CD4-positive, CD25-positive, alpha-beta regulatory T cell (primary cell): ENCODE measurements at regions not wholly inside any gene's neighbourhood (a gene's known extent, or its start where the extent isn't known, plus 50 kb on each side); places are given as distances from the start of the nearest gene placed in this dataset.

Experiments
- ATAC-seq, 2 donors: fragments of 150-1000 bp; cut with Tn5 transposase; one replicate each; pipeline ENCODE4 v1.10.0; 2021; ENCODE audit warnings: low read depth in 2 of 2, moderate number of reproducible peaks in 2 of 2, moderate library complexity in 1 of 2
- DNase-seq, 3 donors: peaks; one replicate each; pipeline versions ENCODE4 v3.0.0 to v3.0.0-alpha.2; 2012 to 2022; ENCODE audit warnings: mixed read lengths in 1 of 3
- H3K27ac ChIP-seq: one replicate; pipeline ENCODE4 v1.7.0; 2013; ENCODE audit warnings: mild to moderate bottlenecking, low read length; ENCODE audit not compliant: insufficient read depth, poor library complexity, severe bottlenecking
- H3K27me3 ChIP-seq: one replicate; pipeline ENCODE4 v1.7.0; 2013; ENCODE audit warnings: low read length; ENCODE audit not compliant: control insufficient read depth, insufficient read depth
- H3K36me3 ChIP-seq: one replicate; pipeline ENCODE4 v1.7.0; 2013; ENCODE audit warnings: mild to moderate bottlenecking, low read length, moderate library complexity; ENCODE audit not compliant: control insufficient read depth, insufficient read depth
- H3K4me1 ChIP-seq: 2 replicates; pipeline ENCODE4 v1.7.0; 2013; ENCODE audit warnings: mild to moderate bottlenecking, low read length; ENCODE audit not compliant: insufficient read depth, control insufficient read depth, poor library complexity, severe bottlenecking
- H3K4me3 ChIP-seq: one replicate; pipeline ENCODE4 v1.7.0; 2013; ENCODE audit warnings: low read depth, mild to moderate bottlenecking, low read length, moderate library complexity
- H3K9me3 ChIP-seq, 2 experiments: 1 replicate in 1 of 2; 2 replicates in 1 of 2; pipeline ENCODE4 v1.7.0; 2013; ENCODE audit warnings: low read length in 2 of 2, mild to moderate bottlenecking in 1 of 2, moderate library complexity in 1 of 2; ENCODE audit not compliant: control insufficient read depth in 2 of 2
- H3K27ac Mint-ChIP-seq, 3 donors: one replicate each; pipeline ENCODE4 v1.8.0; 2020 to 2022; ENCODE audit warnings: mild to moderate bottlenecking in 3 of 3, mixed read lengths in 3 of 3, moderate library complexity in 2 of 3
- H3K27me3 Mint-ChIP-seq: one replicate; pipeline ENCODE4 v1.8.0; 2022; ENCODE audit warnings: mild to moderate bottlenecking, mixed read lengths
- H3K36me3 Mint-ChIP-seq: one replicate; pipeline ENCODE4 v1.8.0; 2020; ENCODE audit warnings: mixed read lengths
- H3K4me1 Mint-ChIP-seq, 4 donors: one replicate each; pipeline ENCODE4 v1.8.0; 2020 to 2022; ENCODE audit warnings: mixed read lengths in 4 of 4, mild to moderate bottlenecking in 1 of 4
- H3K4me3 Mint-ChIP-seq, 4 donors: one replicate each; pipeline ENCODE4 v1.8.0; 2020 to 2022; ENCODE audit warnings: mild to moderate bottlenecking in 4 of 4, mixed read lengths in 4 of 4, moderate library complexity in 3 of 4
- H3K9me3 Mint-ChIP-seq, 7 donors: one replicate each; pipeline ENCODE4 v1.8.0; 2020 to 2022; ENCODE audit warnings: mixed read lengths in 7 of 7, mild to moderate bottlenecking in 3 of 7, moderate library complexity in 2 of 7

DNA sequence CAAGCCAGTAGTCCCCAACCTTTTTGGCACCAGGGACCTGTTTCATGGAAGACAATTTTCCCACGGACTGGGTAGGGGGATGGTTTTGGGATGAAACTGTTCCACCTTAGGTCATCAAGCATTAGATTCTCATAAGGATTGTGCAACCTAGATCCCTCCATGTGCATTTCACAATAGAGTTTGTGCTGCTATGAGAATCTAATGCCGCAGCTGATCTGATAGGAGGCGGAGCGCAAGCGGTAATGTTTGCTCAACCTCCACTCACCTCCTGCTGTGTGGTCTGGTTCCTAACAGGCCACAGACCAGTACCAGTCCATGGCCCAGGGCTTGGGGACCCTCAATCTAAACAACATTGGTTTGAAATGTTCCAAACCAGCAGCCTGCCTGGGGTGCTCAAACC, 137.0 kb upstream of the STXBP5 start:
- Histone ChIP-seq H3K4me3 (no peak overlapping the region), H3K27me3 (no peaks in the 10 kb centered on the region), H3K36me3 (no peaks in the 10 kb centered on the region), H3K9me3 (no peaks in the 10 kb centered on the region), H3K27ac (no peak overlapping the region), H3K4me1 (no peaks in the 10 kb centered on the region)
- no peak for DNase-seq
- no peaks in the 10 kb centered on the region for H3K36me3 Mint-ChIP-seq
- no peak for ATAC-seq
- H3K4me1 Mint-ChIP-seq, result peaks cover 0 to 5% (median 5%) of the 10 kb centered on the region in 4 donors
- peaks cover 0 to 2% (median 0%) of the 10 kb centered on the region in 7 donors for H3K9me3 Mint-ChIP-seq
- H3K4me3 Mint-ChIP-seq, result no peak overlapping the region
- peaks cover 5% of the 10 kb centered on the region for H3K27me3 Mint-ChIP-seq
- H3K27ac Mint-ChIP-seq, result no peak overlapping the region

DNA sequence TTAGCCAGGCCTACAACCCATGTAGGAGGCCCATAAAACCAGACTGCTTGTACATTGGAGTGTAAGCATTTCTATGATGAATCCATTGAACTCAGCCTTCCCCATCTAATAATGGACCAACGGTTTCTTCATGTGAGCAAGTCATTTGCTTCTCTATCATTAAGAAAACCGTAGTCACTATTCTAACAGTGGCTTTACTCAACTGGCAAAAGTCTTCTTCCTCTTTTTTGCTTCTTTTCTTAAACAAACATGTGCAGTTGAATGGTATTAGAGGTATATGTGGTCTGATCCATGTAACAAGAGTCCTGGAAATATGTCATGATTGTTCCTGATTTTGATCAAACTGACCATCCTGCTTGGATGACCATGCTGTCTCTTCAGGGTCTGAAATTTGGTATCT, 132.4 kb upstream of the STXBP5 start:
- no peaks in the 10 kb centered on the region for H3K36me3 Mint-ChIP-seq
- DNase-seq (no peak), ATAC-seq (no peak)
- H3K9me3 Mint-ChIP-seq, result peaks cover 0 to 2% (median 0%) of the 10 kb centered on the region in 7 donors
- no peak overlapping the region for H3K4me3 ChIP-seq
- no peaks in the 10 kb centered on the region for H3K9me3 ChIP-seq
- no peaks in the 10 kb centered on the region for H3K4me1 ChIP-seq
- H3K4me1 Mint-ChIP-seq, result no peaks in the 10 kb centered on the region
- H3K27ac ChIP-seq, result no peak overlapping the region
- H3K4me3 Mint-ChIP-seq, result no peak overlapping the region
- H3K27me3 ChIP-seq, result no peaks in the 10 kb centered on the region
- H3K27me3 Mint-ChIP-seq, result no peaks in the 10 kb centered on the region
- H3K27ac Mint-ChIP-seq, result no peak overlapping the region
- H3K36me3 ChIP-seq, result no peaks in the 10 kb centered on the region

DNA sequence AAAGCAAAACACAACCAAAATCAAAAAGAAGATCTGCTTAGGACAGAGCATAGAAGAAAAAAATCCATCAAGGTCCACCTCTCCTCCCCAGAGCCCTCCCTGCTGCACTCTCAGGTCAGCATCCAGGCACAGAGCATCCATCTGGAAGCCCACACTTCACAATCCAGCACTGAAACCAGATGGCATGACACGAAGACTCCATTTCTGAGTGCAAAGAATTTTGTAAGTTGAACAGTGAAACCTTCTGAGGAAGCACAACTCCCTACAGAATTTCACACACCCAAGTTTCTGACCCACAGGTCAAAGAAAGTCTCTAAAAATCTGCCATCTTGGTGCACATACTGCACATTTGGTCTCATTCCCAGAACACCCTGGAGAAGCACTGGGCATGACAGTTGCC, 128.8 kb upstream of the STXBP5 start:
- Histone ChIP-seq H3K9me3 (no peaks in the 10 kb centered on the region), H3K4me3 (no peak overlapping the region), H3K27ac (no peak overlapping the region), H3K27me3 (no peaks in the 10 kb centered on the region), H3K4me1 (no peaks in the 10 kb centered on the region), H3K36me3 (no peaks in the 10 kb centered on the region)
- DNase-seq (no peak), ATAC-seq (no peak)
- Mint-ChIP-seq H3K4me1 (no peaks in the 10 kb centered on the region), H3K9me3 (peaks cover 0 to 2% (median 0%) of the 10 kb centered on the region in 7 donors), H3K27me3 (peaks cover 4% of the 10 kb centered on the region), H3K36me3 (no peaks in the 10 kb centered on the region), H3K4me3 (no peak overlapping the region), H3K27ac (no peak overlapping the region)

DNA sequence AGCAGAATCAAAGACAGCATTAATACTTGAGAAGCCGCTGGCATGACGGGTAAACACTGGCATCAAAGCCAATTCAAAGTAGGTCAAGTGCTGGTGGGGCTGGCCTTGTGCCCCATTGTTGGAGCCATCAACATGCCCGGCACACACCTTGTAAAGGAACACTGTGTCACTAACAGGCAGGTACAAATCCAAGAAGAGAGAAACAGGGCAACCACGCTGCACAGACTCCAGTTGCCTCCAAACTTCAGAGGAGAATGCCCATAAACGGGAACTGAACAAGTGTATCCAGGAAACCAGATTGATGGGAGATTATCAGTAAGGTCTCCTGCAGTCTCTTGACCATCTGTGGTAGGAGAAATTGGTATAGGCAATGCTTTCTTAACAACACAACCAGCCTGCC, 127.0 kb upstream of the STXBP5 start:
- Histone ChIP-seq H3K9me3 (no peaks in the 10 kb centered on the region), H3K27ac (no peak overlapping the region), H3K4me3 (no peak overlapping the region), H3K27me3 (no peaks in the 10 kb centered on the region), H3K36me3 (no peaks in the 10 kb centered on the region), H3K4me1 (no peaks in the 10 kb centered on the region)
- H3K27ac Mint-ChIP-seq, result no peak overlapping the region
- H3K27me3 Mint-ChIP-seq, result peaks cover 4% of the 10 kb centered on the region
- no peak overlapping the region for H3K4me3 Mint-ChIP-seq
- peaks cover 0 to 2% (median 0%) of the 10 kb centered on the region in 7 donors for H3K9me3 Mint-ChIP-seq
- DNase-seq, result no peak
- no peaks in the 10 kb centered on the region for H3K4me1 Mint-ChIP-seq
- no peak for ATAC-seq
- H3K36me3 Mint-ChIP-seq, result no peaks in the 10 kb centered on the region

DNA sequence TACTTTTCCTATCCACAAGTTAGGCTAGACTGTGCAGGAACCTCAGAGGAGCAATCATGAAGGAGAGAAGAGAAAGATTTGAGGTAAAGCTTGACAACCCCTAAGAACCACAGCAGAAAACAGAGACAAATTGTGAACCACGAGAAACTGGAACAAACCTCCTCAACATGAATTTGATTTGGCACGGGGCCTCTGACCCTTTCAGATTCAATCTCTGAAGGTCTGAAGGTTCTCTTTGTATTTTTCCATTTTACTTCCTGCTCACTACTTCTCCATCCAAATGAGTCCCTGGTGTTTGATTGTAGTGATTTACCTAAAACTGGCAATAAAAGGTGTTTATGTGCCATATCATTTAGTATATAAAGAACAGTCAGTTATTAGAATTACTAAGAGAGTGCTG, 126.1 kb upstream of the STXBP5 start:
- no peak for ATAC-seq
- Histone ChIP-seq H3K4me3 (no peak overlapping the region), H3K27ac (no peak overlapping the region), H3K27me3 (no peaks in the 10 kb centered on the region), H3K36me3 (no peaks in the 10 kb centered on the region), H3K4me1 (no peaks in the 10 kb centered on the region), H3K9me3 (no peaks in the 10 kb centered on the region)
- DNase-seq, result no peak
- no peak overlapping the region for H3K27ac Mint-ChIP-seq
- H3K36me3 Mint-ChIP-seq, result no peaks in the 10 kb centered on the region
- H3K4me3 Mint-ChIP-seq, result no peak overlapping the region
- H3K27me3 Mint-ChIP-seq, result peaks cover 4% of the 10 kb centered on the region
- no peaks in the 10 kb centered on the region for H3K4me1 Mint-ChIP-seq
- H3K9me3 Mint-ChIP-seq, result peaks cover 0 to 2% (median 0%) of the 10 kb centered on the region in 7 donors

DNA sequence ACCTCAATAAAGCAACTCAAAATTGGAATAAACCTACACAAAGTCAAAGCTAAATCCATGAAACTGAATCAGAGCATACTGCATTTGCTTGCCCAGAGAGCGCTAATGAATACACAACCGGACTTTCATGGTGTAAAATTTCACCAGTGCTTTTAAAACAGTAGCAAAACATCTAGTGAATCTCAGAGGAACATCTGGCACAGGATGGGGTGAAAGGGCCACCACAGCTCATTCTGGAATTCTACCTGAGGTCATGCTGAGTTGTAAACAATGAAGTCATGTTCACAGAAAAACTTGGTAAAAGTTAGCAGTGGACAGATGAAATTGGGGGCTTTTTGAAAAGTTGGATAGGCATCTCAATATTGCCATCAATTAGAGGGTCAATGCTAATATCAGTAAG, 125.6 kb upstream of the STXBP5 start:
- no peak overlapping the region for H3K27ac ChIP-seq
- no peaks in the 10 kb centered on the region for H3K27me3 ChIP-seq
- H3K9me3 ChIP-seq, result no peaks in the 10 kb centered on the region
- H3K4me1 ChIP-seq, result no peaks in the 10 kb centered on the region
- H3K4me3 ChIP-seq, result no peak overlapping the region
- no peak overlapping the region for H3K27ac Mint-ChIP-seq
- no peaks in the 10 kb centered on the region for H3K4me1 Mint-ChIP-seq
- peaks cover 4% of the 10 kb centered on the region for H3K27me3 Mint-ChIP-seq
- ATAC-seq (no peak), DNase-seq (no peak)
- H3K4me3 Mint-ChIP-seq, result no peak overlapping the region
- H3K36me3 Mint-ChIP-seq, result no peaks in the 10 kb centered on the region
- peaks cover 0 to 2% (median 0%) of the 10 kb centered on the region in 7 donors for H3K9me3 Mint-ChIP-seq
- no peaks in the 10 kb centered on the region for H3K36me3 ChIP-seq

DNA sequence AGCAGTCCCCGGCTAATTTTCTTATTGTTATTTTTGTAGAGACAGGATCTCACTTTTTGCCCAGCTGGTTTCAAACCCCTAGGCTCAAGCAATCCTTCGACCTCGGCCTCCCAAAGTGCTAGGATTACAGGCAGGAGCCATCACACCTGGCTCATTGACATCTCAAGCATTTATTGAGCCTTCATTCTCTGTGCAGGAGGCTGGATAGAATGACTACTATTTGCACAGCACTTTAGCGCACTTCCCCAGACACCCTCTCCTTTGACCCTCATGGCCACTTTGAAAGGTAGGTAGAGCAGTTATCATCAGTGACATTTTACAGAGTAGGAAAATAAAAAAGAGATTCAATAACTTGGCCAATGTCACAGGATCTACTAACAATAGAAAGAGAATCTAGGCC, 124.0 kb upstream of the STXBP5 start:
- H3K27ac Mint-ChIP-seq, result no peak overlapping the region
- H3K4me3 Mint-ChIP-seq, result no peak overlapping the region
- H3K36me3 Mint-ChIP-seq, result no peaks in the 10 kb centered on the region
- no peaks in the 10 kb centered on the region for H3K4me1 ChIP-seq
- no peak overlapping the region for H3K27ac ChIP-seq
- H3K4me1 Mint-ChIP-seq, result no peaks in the 10 kb centered on the region
- DNase-seq (no peak), ATAC-seq (no peak)
- peaks cover 4% of the 10 kb centered on the region for H3K27me3 Mint-ChIP-seq
- H3K4me3 ChIP-seq, result no peak overlapping the region
- no peaks in the 10 kb centered on the region for H3K9me3 ChIP-seq
- H3K27me3 ChIP-seq, result no peaks in the 10 kb centered on the region
- no peaks in the 10 kb centered on the region for H3K36me3 ChIP-seq
- H3K9me3 Mint-ChIP-seq, result peaks cover 0 to 2% (median 0%) of the 10 kb centered on the region in 7 donors

DNA sequence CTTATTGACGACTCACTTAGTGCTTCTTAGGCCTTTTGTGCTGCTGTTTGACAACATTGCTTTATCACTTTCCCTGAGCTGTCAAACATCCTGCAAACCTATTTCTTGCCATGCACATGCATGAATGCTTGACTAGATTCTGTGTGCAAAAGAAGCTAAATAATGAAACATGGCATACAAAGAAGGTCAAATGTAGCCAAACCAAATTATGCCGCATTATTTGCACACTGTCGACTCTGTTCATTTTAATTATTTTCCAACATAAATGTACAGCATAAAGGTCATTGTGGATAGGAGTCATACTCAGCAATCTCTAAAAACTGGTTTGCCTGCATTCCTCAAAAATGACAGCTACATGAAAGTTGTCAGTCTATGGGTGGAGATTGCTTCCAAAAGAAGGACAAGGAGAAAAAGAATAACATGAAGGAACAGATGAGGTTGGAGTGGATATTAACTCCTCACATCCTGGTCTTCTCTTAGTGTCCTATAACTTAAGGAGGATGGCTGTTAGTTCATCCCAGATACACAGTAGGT, 123.1 kb upstream of the STXBP5 start:
- peaks cover 0 to 5% (median 0%) of the 10 kb centered on the region in 7 donors for H3K9me3 Mint-ChIP-seq
- DNase-seq (no peak), ATAC-seq (no peak)
- H3K27me3 Mint-ChIP-seq, result peaks cover 4% of the 10 kb centered on the region
- no peak overlapping the region for H3K4me3 Mint-ChIP-seq
- Histone ChIP-seq H3K36me3 (no peaks in the 10 kb centered on the region), H3K9me3 (no peaks in the 10 kb centered on the region), H3K4me1 (no peaks in the 10 kb centered on the region), H3K27ac (no peak overlapping the region), H3K4me3 (no peak overlapping the region), H3K27me3 (no peaks in the 10 kb centered on the region)
- no peaks in the 10 kb centered on the region for H3K36me3 Mint-ChIP-seq
- H3K4me1 Mint-ChIP-seq, result no peaks in the 10 kb centered on the region
- H3K27ac Mint-ChIP-seq, result no peak overlapping the region
